ENCODE measurements at regions not wholly inside any gene's neighbourhood (a gene's known extent, or its start where the extent isn't known, plus 50 kb on each side); places are given as distances from the start of the nearest gene placed in this dataset.

- Histone ChIP-seq H3F3A (ENCODE audit: low read depth) (no peaks in the 10 kb centered on the region), H3K9ac (ENCODE audit: low read depth, low read length, poor library complexity, severe bottlenecking) (no peak overlapping the region), H3K79me2 (ENCODE audit: insufficient read depth, low read length) (no peaks in the 10 kb centered on the region), H3K27me3 (ENCODE audit: insufficient read depth, low read length, poor library complexity, severe bottlenecking) (no peaks in the 10 kb centered on the region), H3K4me1 (ENCODE audit: insufficient read depth, low read length, poor library complexity, severe bottlenecking) (no peaks in the 10 kb centered on the region), H3K9me3 (ENCODE audit: insufficient read depth, low read depth, low read length) (no peaks in the 10 kb centered on the region), H3K36me3 (ENCODE audit: insufficient read depth, low read length) (no peaks in the 10 kb centered on the region), H3K4me3 (ENCODE audit: low read length, poor library complexity, severe bottlenecking) (no peak overlapping the region), H3K4me2 (ENCODE audit: low read depth, low read length, poor library complexity, severe bottlenecking) (no peak overlapping the region), H2AFZ (ENCODE audit: low read length) (no peak overlapping the region), H4K20me1 (ENCODE audit: insufficient read depth, low read length, poor library complexity, severe bottlenecking) (no peaks in the 10 kb centered on the region), H3K9me2 (replicated peaks; ENCODE audit: low read depth, low read length) (no peaks in the 10 kb centered on the region)
- no peak for TF ChIP-seq EZH2phosphoT487 (IDR thresholded peaks at IDR 0.05; ENCODE audit: borderline replicate concordance)
- no peak for TF ChIP-seq CTCF (conservative IDR thresholded peaks at IDR 0.05; ENCODE audit: low read length)
These were observed 152.7 kb downstream of the SUCLG1 start for GRCh38 chr2:84306361-84306760.

- Histone ChIP-seq H3K36me3 (ENCODE audit: insufficient read depth, low read length) (no peaks in the 10 kb centered on the region), H3K9ac (ENCODE audit: low read depth, low read length, poor library complexity, severe bottlenecking) (no peak overlapping the region), H3K4me3 (ENCODE audit: low read length, poor library complexity, severe bottlenecking) (no peak overlapping the region), H3K9me3 (ENCODE audit: insufficient read depth, low read depth, low read length) (no peaks in the 10 kb centered on the region), H4K20me1 (ENCODE audit: insufficient read depth, low read length, poor library complexity, severe bottlenecking) (no peaks in the 10 kb centered on the region), H3K79me2 (ENCODE audit: insufficient read depth, low read length) (no peaks in the 10 kb centered on the region), H3K4me1 (ENCODE audit: insufficient read depth, low read length, poor library complexity, severe bottlenecking) (no peaks in the 10 kb centered on the region), H3K27me3 (ENCODE audit: insufficient read depth, low read length, poor library complexity, severe bottlenecking) (no peaks in the 10 kb centered on the region), H2AFZ (ENCODE audit: low read length) (peak overlapping the region; percentile 1; the same call in 1 of the 2 replicates), H3F3A (ENCODE audit: low read depth) (no peaks in the 10 kb centered on the region), H3K4me2 (ENCODE audit: low read depth, low read length, poor library complexity, severe bottlenecking) (no peak overlapping the region), H3K9me2 (replicated peaks; ENCODE audit: low read depth, low read length) (no peaks in the 10 kb centered on the region)
- TF ChIP-seq CTCF (conservative IDR thresholded peaks at IDR 0.05; ENCODE audit: low read length) = peak; percentile 86
- TF ChIP-seq EZH2phosphoT487 (IDR thresholded peaks at IDR 0.05; ENCODE audit: borderline replicate concordance) = no peak
These were observed 156.3 kb downstream of the SUCLG1 start for GRCh38 chr2:84302513-84303412.

GRCh38 chr2:84301717-84302116, 157.4 kb downstream of the SUCLG1 start:
- no peaks in the 10 kb centered on the region for H3K4me1 ChIP-seq (ENCODE audit: insufficient read depth, low read length, poor library complexity, severe bottlenecking)

More at GRCh38 chr2:84301717-84302116, 157.4 kb downstream of the SUCLG1 start:
- Histone ChIP-seq H3K27me3 (ENCODE audit: insufficient read depth, low read length, poor library complexity, severe bottlenecking) (no peaks in the 10 kb centered on the region), H3K36me3 (ENCODE audit: insufficient read depth, low read length) (no peaks in the 10 kb centered on the region), H2AFZ (ENCODE audit: low read length) (no peak overlapping the region), H3K9ac (ENCODE audit: low read depth, low read length, poor library complexity, severe bottlenecking) (no peak overlapping the region), H3K9me2 (replicated peaks; ENCODE audit: low read depth, low read length) (no peaks in the 10 kb centered on the region), H3K9me3 (ENCODE audit: insufficient read depth, low read depth, low read length) (no peaks in the 10 kb centered on the region), H3F3A (ENCODE audit: low read depth) (no peaks in the 10 kb centered on the region), H4K20me1 (ENCODE audit: insufficient read depth, low read length, poor library complexity, severe bottlenecking) (no peaks in the 10 kb centered on the region), H3K4me2 (ENCODE audit: low read depth, low read length, poor library complexity, severe bottlenecking) (no peak overlapping the region), H3K79me2 (ENCODE audit: insufficient read depth, low read length) (no peaks in the 10 kb centered on the region), H3K4me3 (ENCODE audit: low read length, poor library complexity, severe bottlenecking) (no peak overlapping the region)
- no peak for TF ChIP-seq CTCF (conservative IDR thresholded peaks at IDR 0.05; ENCODE audit: low read length)
- TF ChIP-seq EZH2phosphoT487 (IDR thresholded peaks at IDR 0.05; ENCODE audit: borderline replicate concordance) = no peak

Data from Loucy (cell line).